ENCODE measurements at regions not wholly inside any gene's neighbourhood (a gene's known extent, or its start where the extent isn't known, plus 50 kb on each side); places are given as distances from the start of the nearest gene placed in this dataset.

GRCh38 chr1:11338284-11338924, 65.4 kb downstream of the UBIAD1 start:
- no peak for DNase-seq

DNA sequence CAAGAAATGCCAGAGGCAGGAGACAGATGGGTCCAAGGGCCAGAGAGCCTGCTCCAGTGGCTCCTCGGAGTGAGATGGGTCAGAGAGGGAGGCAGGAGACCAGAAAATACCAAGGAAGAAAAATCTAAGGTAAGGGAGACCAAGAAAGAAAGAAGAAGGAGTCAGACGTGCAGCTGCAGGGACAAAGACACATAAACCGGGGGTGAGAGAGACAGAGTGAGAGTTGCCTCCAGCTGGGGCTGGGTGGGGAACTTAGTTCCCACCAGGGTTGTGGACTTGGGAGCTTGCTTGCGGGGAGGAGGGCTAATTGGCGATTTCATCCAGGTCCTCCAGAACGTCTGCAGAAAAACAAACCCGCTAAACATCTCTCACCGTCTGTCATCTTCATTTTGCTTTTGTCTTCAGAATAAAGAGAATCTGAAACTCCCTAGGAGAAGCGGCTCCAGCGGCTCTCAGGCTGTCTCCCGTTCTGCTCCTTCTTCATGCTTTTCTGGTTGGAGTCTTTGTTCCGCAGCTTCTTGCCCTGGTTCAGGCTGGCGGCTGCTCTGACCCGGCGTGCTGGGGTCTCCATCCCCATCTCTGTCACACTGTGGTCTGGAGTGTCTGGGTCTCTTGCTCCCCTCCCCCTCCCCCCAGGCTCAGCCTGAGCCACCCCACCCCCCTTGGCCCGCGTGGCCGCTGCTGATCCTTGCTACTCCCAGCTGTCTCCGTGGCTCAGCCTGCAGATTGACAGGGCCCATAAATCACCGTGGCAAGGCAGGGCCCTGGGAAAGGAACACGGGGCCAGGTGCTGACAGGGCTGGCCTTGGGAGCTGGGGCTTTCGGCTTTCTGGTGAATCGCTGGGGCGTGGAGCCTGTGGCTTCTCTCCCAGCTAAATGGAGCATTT, 66.6 kb downstream of the UBIAD1 start:
- no peak for DNase-seq

DNA sequence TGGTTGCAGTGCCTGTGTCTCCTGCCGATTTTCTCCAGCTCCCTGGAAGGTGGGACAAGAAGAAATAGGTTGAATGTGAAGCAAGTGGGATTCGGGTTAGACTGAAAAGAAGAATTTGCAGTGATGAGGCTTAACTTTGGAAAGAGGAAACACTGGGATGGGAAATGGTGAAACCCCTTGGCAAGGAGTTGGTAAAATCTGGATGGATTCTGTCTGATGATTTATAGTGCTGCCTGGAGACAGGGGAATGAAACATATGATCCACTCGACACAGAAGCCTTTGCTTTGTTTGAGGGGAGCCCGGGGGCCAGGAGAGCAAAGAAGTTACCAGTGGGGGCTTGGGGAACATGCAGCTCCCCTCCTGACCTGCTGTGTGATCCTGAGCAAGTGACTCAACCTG, 67.2 kb downstream of the UBIAD1 start:
- no peak for DNase-seq

GRCh38 chr1:11341901-11342552, 69.0 kb downstream of the UBIAD1 start:
- no peak for DNase-seq

GRCh38 chr1:11342621-11343032, 69.6 kb downstream of the UBIAD1 start:
- no peak for DNase-seq

- DNase-seq: no peak
Observed at GRCh38 chr1:11345971-11346715, 73.1 kb downstream of the UBIAD1 start.

GRCh38 chr1:11350265-11350664, 77.3 kb downstream of the UBIAD1 start:
- no peak for DNase-seq

DNA sequence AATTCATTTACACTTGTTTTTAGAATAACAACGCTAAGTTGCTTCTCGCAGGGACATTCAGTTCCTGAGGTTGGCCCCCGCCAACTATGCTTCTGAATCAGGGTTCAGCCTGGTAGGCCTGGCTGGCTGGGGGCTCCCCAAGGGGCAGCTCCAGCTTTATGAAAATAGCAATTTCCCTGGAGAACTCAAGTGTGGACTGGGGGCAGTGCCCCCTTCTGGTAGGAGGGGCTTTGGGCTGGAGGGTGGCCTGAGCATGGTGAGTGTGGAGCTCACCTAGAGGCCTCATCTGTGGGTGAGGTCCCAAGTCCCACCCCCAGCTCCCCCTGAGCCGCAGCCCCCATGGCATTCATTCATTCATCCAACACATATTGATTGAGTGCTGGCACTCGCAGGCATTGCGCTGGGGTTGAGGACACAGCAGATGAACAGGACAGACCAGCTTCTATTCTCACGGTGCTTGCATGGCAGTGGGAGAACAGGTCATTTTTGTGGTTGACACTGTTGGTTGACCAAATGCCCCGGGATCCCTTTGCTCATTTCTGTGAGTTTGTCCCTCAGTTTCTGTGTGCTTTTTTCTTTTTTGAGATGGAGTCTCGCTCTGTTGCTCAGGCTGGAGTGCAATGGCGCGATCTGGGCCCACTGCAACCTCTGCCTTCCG, 79.2 kb downstream of the UBIAD1 start:
- no peak for DNase-seq

DNA sequence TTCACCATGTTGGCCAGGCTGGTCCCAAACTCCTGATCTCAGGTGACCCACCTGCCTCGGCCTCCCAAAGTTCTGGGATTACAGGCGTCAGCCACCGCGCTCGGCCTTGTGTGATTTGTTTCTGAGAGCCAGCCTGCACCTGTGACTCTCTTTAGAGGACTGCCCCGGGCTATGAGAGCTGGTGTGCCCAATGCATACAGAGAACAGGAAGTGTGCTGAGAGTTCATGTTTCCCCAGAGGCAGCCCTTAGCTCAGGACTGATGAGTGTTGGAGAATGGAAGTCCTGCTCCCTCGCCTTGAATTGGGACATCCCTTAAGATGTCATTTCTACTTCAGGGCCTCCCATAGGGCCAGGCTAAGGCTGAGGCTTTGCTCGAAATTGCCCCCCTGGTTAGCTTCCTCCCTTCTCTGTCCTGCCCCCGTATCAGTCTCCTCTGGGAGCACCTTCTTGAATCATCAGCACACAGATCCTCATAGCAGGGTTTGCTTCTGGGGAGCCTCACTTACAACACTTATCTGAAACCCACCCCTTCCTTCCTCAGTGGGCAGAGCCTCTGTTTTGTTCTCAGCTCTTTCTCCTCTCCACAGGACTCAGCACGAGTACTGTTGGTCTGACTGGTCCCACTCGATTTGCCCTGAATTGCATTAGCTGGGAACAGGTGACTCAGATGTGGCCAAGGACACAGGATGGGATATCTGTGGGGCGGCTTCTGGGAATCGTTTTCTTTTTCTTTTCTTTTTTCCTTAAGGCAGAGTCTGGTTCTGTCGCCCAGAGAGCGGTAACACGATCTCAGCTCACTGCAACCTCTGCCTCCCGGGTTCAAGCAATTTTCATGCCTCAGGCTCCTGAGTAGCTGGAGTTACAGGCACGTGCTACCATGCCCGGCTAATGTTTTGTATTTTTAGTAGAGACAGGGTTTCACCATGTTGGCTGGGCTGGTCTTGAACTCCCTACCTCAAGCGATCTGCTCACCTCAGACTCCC, 80.1 kb downstream of the UBIAD1 start:
- no peak for DNase-seq

DNA sequence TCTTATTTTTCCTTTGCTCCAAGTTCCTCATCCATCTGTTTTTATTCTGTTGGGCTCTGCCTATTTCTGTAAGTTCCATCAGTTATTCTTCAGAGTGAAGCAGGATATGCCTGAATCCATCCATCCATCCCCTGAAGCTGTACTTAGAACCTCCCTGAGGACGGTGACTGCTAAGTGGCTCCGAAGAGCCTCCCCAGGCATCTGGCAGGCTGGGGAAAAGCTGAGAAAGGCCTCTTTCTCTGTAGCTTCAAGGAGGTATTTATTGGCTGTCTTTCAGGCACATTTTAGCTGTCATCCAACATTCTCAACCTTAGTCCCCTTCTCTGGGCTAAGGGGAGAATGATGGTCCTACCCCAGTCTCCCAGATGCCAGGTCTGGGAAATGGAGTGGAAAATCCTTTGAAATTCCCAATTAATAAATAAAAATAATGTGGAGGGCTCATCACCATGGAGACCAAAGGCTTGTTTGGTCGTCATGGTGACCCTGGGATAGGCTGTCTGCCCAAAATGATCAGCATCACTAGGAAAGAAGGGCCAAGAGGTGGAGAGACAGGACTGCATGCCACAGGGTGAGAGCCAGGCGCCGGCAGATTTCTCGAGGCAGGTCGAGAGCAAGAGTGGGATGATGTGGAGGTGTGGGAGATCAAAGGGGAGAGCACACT, 82.0 kb downstream of the UBIAD1 start:
- DNase-seq: no peak

DNA sequence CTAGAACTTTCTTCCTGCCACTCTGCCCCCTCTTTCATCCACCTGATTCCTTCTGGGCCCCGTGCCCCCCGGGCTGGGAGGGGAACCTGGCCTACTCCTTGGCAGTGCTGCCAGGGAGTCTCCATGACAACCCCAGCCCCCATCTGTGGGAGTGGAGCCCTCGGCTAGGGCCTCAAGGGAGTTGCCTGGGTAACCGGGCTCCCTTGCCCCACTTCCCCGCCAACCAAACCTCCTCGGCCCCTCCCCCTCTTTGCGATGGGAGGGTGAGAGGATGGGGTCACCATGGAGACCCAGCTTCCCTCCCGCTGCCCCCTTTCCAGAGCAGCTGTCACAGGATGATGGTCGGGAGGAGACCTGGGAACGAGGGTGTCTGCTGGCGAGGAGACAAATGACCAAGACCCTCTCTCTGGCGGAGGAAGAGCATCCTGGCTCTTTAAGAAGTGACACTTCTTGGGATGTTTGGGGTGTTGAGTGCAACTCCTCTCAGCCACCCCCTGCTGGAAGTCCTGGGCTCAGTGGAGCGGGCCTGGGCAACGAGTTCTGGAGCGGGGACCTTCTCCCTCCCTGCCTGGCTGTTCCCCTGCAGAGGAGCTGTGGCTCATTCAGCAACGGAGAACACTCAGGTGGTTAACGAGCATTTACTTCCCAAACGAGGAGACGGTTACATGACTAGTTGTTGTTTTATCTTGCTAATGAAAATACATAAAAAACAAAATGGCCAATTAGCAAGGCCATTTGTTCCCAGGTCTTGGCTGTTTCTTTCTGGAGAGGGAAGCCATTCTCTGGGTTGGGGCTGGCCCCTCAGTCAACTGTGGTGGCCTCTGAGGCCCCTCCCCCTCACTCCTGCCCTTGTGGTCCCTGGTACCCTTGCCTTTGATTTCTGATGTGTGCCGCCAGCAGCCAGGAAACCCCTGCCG, 82.8 kb downstream of the UBIAD1 start:
- no peak for DNase-seq

- no peak for DNase-seq
Observed at GRCh38 chr1:11357276-11357675, 84.3 kb downstream of the UBIAD1 start.

GRCh38 chr1:11358984-11359383, 86.0 kb downstream of the UBIAD1 start:
- no peak for DNase-seq

GRCh38 chr1:11362547-11363021, 89.6 kb downstream of the UBIAD1 start:
- DNase-seq: no peak

- DNase-seq: no peak
Observed at GRCh38 chr1:11364170-11364569, 91.2 kb downstream of the UBIAD1 start.

- DNase-seq: no peak
Observed at GRCh38 chr1:11365744-11366387, 92.9 kb downstream of the UBIAD1 start.

DNA sequence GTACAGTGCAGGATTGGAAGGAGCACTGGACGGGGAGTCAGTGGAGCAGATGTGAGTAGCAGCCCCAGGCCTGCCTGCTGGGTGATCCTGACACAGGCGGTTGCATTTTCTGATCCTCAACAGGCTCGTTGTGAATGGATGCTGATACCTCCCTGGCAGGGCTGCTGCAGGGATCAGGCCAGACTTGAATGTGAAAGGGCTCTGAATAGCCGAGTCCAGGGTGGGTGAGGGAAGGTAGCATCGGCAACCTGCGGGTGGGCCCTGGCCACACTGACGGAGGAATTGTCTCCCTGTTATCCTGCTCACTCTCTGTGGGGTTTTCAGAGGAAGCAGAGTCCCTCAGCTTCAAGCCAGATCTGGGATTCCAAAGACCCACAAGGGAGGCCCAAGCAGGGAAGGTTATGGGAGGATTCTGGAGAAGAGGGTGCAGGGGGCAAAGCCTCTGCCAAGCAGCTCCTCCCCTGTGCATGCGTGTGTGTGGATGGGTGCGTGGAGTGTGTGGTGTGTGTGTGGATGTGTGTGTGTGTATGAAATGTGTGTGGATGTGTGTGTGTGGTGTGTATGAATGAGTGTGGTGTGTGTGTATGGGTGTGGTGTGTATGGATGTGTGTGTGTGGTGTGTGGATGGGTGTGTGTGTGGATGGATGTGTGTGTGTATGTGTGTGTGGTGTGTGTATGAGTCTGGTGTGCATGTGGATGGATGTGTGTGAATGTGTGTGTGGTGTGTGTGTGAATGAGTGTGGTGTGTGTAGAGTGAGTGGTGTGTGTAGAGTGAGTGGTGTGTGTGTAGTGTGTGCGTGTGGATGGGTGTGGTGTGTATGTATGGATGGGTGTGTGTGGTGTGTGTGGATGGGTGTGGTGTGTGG, 100.3 kb downstream of the UBIAD1 start:
- no peak for DNase-seq

Data from CD4-positive, alpha-beta T cell treated with Interleukin-17A for 1 hour (primary cell).